OCI-LY7 (cell line): ENCODE measurements at regions not wholly inside any gene's neighbourhood (a gene's known extent, or its start where the extent isn't known, plus 50 kb on each side); places are given as distances from the start of the nearest gene placed in this dataset.
"Not testable (repeated sequence)": the region's sequence is repeated elsewhere in the genome, so short reads cannot be mapped to it uniquely, and the experiment has no call there.

ENCODE experiments used
- BruUV-seq: library from RNA; stranded (reverse); fragments of 400-500 nt; replicated peaks from 2 replicates; lab custom pipeline; 2021; lab: Mats Ljungman, UMichigan
- CTCF ChIA-PET: fragments of 300-600 bp; sonication (Branson Sonifier 250); formaldehyde crosslinking; loops from one replicate; lab custom pipeline; 2022; ENCODE audit warnings: antibody characterized with exemption; ENCODE audit not compliant: unreplicated experiment; lab: Charles Lee
- POLR2A ChIA-PET: fragments of 300-600 bp; sonication (Branson Sonifier 250); formaldehyde crosslinking; loops from one replicate; lab custom pipeline; 2022; ENCODE audit warnings: antibody characterized with exemption; lab: Charles Lee
- DNase-seq: peaks from one replicate; pipeline ENCODE4 v3.0.0-alpha.2; 2015; ENCODE audit warnings: low spot score
- H2AFZ ChIP-seq: fragments of 200-600 bp; sonication (generic), shearing (Covaris generic); 2 replicates; pipeline ENCODE4 v1.6.1; 2014; ENCODE audit warnings: mild to moderate bottlenecking, antibody characterized with exemption, low read length, moderate library complexity
- H3K27ac ChIP-seq: fragments of 200-600 bp; sonication (generic); 2 replicates; pipeline ENCODE4 v1.5.1; 2014; ENCODE audit warnings: mixed run types, low read depth, mild to moderate bottlenecking, moderate library complexity, low read length, inconsistent platforms; ENCODE audit not compliant: poor library complexity, severe bottlenecking
- H3K36me3 ChIP-seq: fragments of 200-600 bp; sonication (generic); 2 replicates; pipeline ENCODE4 v1.6.1; 2014; ENCODE audit warnings: mild to moderate bottlenecking, antibody characterized with exemption, low read length, moderate library complexity, mixed read lengths; ENCODE audit not compliant: insufficient read depth
- H3K4me1 ChIP-seq: fragments of 200-600 bp; sonication (generic); 2 replicates; pipeline ENCODE4 v1.5.1; 2014; ENCODE audit warnings: mild to moderate bottlenecking, low read length; ENCODE audit not compliant: insufficient read depth, poor library complexity, severe bottlenecking
- H3K4me2 ChIP-seq: fragments of 200-600 bp; sonication (generic); 2 replicates; pipeline ENCODE4 v1.6.1; 2014; ENCODE audit warnings: mild to moderate bottlenecking, low read length
- H3K4me3 ChIP-seq: fragments of 200-600 bp; sonication (generic); 2 replicates; pipeline ENCODE4 v1.5.1; 2014; ENCODE audit warnings: mild to moderate bottlenecking, low read depth, low read length; ENCODE audit not compliant: poor library complexity, severe bottlenecking
- H3K79me2 ChIP-seq: fragments of 200-600 bp; sonication (generic); 2 replicates; pipeline ENCODE4 v1.6.1; 2016; ENCODE audit warnings: low read depth, mild to moderate bottlenecking, low read length, moderate library complexity, mixed read lengths; ENCODE audit not compliant: insufficient read depth
- H3K9me2 ChIP-seq: fragments of 200-600 bp; sonication (generic); 2 replicates; pipeline ENCODE4 v1.6.1; 2016; ENCODE audit warnings: mild to moderate bottlenecking, low read length, mixed read lengths; ENCODE audit not compliant: insufficient read depth
- H3K9me3 ChIP-seq: fragments of 200-600 bp; sonication (generic); 2 replicates; pipeline ENCODE4 v1.6.1; 2014; ENCODE audit warnings: mild to moderate bottlenecking, mixed run types, low read length, mixed read lengths
- H4K20me1 ChIP-seq: fragments of 200-600 bp; sonication (generic); 2 replicates; pipeline ENCODE4 v1.6.1; 2014; ENCODE audit warnings: mild to moderate bottlenecking, antibody characterized with exemption, low read length, moderate library complexity, mixed read lengths; ENCODE audit not compliant: insufficient read depth
- CTCF ChIP-seq: fragments of 200-600 bp; sonication (generic); conservative IDR thresholded peaks from 2 replicates; pipeline ENCODE4 v1.5.1; 2014; ENCODE audit warnings: mild to moderate bottlenecking, antibody characterized with exemption, low read length, moderate library complexity, mixed read lengths
- EZH2phosphoT487 ChIP-seq: fragments of 200-600 bp; sonication (generic); IDR thresholded peaks from 2 replicates; pipeline ENCODE4 v1.6.1; 2018; ENCODE audit warnings: low read depth, borderline replicate concordance, mild to moderate bottlenecking, mixed run types, antibody characterized with exemption, low read length, moderate library complexity, mixed read lengths
- intact Hi-C: fragments of 100-400 bp; cut with micrococcal nuclease; formaldehyde crosslinking; loops from one replicate; pipeline ENCODE4 v1.10.0; 2022; ENCODE audit not compliant: unreplicated experiment

DNA sequence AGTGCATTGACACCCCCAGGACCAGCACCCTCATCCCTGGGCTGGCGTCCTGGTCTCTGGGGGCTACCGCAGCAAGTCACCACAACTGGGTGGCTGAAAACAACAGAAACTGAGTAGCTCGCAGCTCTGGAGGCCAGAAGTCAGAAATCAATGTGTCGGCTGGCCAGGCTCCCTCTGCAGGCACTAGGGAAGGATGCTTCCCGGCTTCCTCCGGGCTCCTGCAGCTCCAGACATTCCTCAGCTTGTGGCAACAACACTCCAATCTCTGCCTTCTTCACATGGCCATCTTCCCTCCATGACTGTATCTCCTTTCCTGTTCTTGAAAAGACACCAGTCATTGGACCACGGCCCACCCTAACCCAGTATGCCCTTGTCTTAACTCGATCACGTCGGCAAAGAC lies 224.2 kb downstream of the NPHP4 start:
- Histone ChIP-seq H2AFZ (no peak overlapping the region), H3K9me3 (no peaks in the 10 kb centered on the region), H3K4me1 (no peaks in the 10 kb centered on the region), H3K4me3 (no peak overlapping the region), H3K9me2 (no peaks in the 10 kb centered on the region), H3K79me2 (no peaks in the 10 kb centered on the region), H4K20me1 (no peaks in the 10 kb centered on the region), H3K27ac (no peak overlapping the region), H3K4me2 (no peak overlapping the region), H3K36me3 (no peaks in the 10 kb centered on the region)
- ChIA-PET POLR2A (no interaction called here), CTCF (no interaction called here)
- TF ChIP-seq CTCF (no peak), EZH2phosphoT487 (no peak)
- no peak for DNase-seq
- intact Hi-C loops: no loop called here
- no TSS peak for BruUV-seq

DNA sequence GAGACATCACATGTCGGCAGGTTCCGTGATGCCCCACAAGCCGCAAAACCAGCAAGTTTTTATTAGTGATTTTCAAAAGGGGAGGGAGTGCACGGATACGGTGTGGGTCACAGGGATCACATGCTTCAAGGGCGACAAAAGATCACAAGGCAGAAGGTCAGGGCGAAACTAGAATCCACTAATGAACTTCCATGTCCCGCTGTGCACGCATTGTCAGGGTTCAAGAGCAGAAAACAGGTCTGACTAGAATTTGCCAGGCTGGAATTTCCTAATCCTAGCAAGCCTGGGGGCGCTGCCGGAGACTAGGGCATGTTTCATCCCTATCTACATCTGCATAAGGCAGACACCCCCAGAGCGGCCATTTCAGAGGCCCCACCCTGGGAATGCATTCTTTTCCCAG lies 225.2 kb downstream of the NPHP4 start:
- H2AFZ ChIP-seq, H3K4me2 ChIP-seq, intact Hi-C loops, H4K20me1 ChIP-seq, H3K9me2 ChIP-seq, H3K4me3 ChIP-seq, DNase-seq, H3K36me3 ChIP-seq, H3K9me3 ChIP-seq, BruUV-seq, H3K79me2 ChIP-seq, CTCF ChIA-PET, H3K4me1 ChIP-seq, H3K27ac ChIP-seq, POLR2A ChIA-PET: not testable (repeated sequence)

DNA sequence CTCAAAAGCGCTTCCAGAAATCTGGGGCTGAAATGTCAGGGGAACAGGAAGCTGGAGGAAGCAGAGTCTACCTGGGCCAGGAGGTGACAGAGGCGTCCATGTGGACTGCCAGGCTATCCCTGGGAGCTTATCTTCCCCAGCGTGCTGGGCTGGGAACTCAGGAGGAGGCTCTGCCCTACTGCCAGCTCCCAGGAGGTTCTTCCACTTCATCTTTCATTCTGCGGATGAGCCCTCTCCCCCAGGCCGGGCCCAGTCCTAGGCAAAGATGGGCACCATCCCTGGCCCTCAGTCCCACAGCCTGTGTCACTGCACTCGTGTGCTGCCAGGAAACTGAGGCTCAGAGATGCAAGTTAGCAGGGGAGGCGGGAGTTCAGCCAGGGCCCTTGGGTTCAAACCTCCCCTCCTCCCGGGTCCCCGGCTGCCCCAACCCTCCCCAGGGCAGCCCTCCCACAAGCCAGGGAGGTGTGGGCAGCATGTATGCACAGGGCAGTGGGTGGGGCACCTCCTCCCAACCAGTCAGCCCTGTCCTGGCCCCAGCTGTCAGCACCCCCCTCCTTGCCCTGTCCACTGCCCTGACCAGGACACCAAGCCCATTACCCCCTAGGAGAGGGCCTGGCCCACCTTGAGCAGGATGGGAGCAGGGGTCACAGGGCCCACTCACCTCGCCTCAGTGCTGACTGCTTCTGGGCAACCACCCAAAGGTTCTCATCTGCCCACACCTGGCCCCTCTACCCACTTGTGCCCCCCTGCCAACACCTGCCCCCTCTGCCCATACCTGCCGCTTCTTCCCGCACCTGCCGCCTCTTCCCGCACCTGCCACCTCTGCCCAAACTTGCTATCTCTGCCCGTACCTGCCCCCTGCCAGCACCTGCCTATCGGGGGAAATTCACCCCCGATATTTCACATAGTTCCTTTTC lies 226.0 kb downstream of the NPHP4 start:
- H3K9me3 ChIP-seq: no peaks in the 10 kb centered on the region
- H3K27ac ChIP-seq: no peak overlapping the region
- CTCF ChIA-PET: no interaction called here
- intact Hi-C loops: no loop called here
- H3K4me1 ChIP-seq: no peaks in the 10 kb centered on the region
- no TSS peak for BruUV-seq
- POLR2A ChIA-PET: no interaction called here
- H2AFZ ChIP-seq: no peak overlapping the region
- H3K4me2 ChIP-seq: no peak overlapping the region
- TF ChIP-seq CTCF (no peak), EZH2phosphoT487 (no peak)
- H3K79me2 ChIP-seq: no peaks in the 10 kb centered on the region
- no peaks in the 10 kb centered on the region for H3K36me3 ChIP-seq
- no peak for DNase-seq
- H4K20me1 ChIP-seq: no peaks in the 10 kb centered on the region
- H3K9me2 ChIP-seq: no peaks in the 10 kb centered on the region
- no peak overlapping the region for H3K4me3 ChIP-seq
